BE2C (cell line): ENCODE measurements at regions not wholly inside any gene's neighbourhood (a gene's known extent, or its start where the extent isn't known, plus 50 kb on each side); places are given as distances from the start of the nearest gene placed in this dataset.

ENCODE experiments used
- DNase-seq: peaks from one replicate; pipeline ENCODE4 v3.0.0-alpha.2; 2020
- H3K27me3 ChIP-seq: fragments of 250-450 bp; sonication (Bioruptor Pico); 2 replicates; pipeline ENCODE4 v1.5.1; 2020; ENCODE audit warnings: mild to moderate bottlenecking
- H3K36me3 ChIP-seq: fragments of 250-450 bp; sonication (Bioruptor Pico); 2 replicates; pipeline ENCODE4 v1.5.1; 2020; ENCODE audit warnings: mild to moderate bottlenecking
- H3K4me1 ChIP-seq: fragments of 250-450 bp; sonication (Bioruptor Pico); 2 replicates; pipeline ENCODE4 v1.5.1; 2020
- H3K4me3 ChIP-seq: 2 replicates; pipeline ENCODE4 v1.5.1; 2011; ENCODE audit warnings: low read depth, low read length
- H3K9me3 ChIP-seq: fragments of 250-450 bp; sonication (Bioruptor Pico); 2 replicates; pipeline ENCODE4 v1.5.1; 2020
- CTCF ChIP-seq: IDR thresholded peaks from 2 replicates; pipeline ENCODE4 v1.5.1; 2012; ENCODE audit warnings: mild to moderate bottlenecking, low read depth, low read length

- Histone ChIP-seq H3K36me3 (no peaks in the 10 kb centered on the region), H3K9me3 (no peaks in the 10 kb centered on the region; the same call in 1 of the 2 replicates), H3K4me3 (no peak overlapping the region), H3K27me3 (peaks cover 9% of the 10 kb centered on the region; the same call in 1 of the 2 replicates), H3K4me1 (no peaks in the 10 kb centered on the region)
- DNase-seq = no peak
- no peak for TF ChIP-seq CTCF
Measured at GRCh38 chr16:86211265-86211664, 299.1 kb upstream of the FOXF1 start.

GRCh38 chr16:86211800-86212199, 298.5 kb upstream of the FOXF1 start:
- no peaks in the 10 kb centered on the region for H3K4me1 ChIP-seq
- H3K9me3 ChIP-seq = no peaks in the 10 kb centered on the region; the same call in 1 of the 2 replicates
- DNase-seq = peak; percentile 37
- H3K27me3 ChIP-seq = peaks cover 9% of the 10 kb centered on the region; the same call in 1 of the 2 replicates
- no peaks in the 10 kb centered on the region for H3K36me3 ChIP-seq
- no peak for TF ChIP-seq CTCF
- no peak overlapping the region for H3K4me3 ChIP-seq

- DNase-seq = no peak
- Histone ChIP-seq H3K36me3 (no peaks in the 10 kb centered on the region), H3K4me1 (no peaks in the 10 kb centered on the region), H3K9me3 (no peaks in the 10 kb centered on the region; the same call in 1 of the 2 replicates), H3K27me3 (peaks cover 9% of the 10 kb centered on the region; the same call in 1 of the 2 replicates), H3K4me3 (no peak overlapping the region)
- TF ChIP-seq CTCF = no peak
Measured at GRCh38 chr16:86212706-86213436, 297.5 kb upstream of the FOXF1 start.

- TF ChIP-seq CTCF = no peak
- Histone ChIP-seq H3K36me3 (no peaks in the 10 kb centered on the region), H3K4me1 (no peaks in the 10 kb centered on the region), H3K9me3 (no peaks in the 10 kb centered on the region; the same call in 1 of the 2 replicates), H3K4me3 (no peak overlapping the region), H3K27me3 (peaks cover 9% of the 10 kb centered on the region; the same call in 1 of the 2 replicates)
- no peak for DNase-seq
Measured at GRCh38 chr16:86213437-86214205, 296.7 kb upstream of the FOXF1 start.

DNA sequence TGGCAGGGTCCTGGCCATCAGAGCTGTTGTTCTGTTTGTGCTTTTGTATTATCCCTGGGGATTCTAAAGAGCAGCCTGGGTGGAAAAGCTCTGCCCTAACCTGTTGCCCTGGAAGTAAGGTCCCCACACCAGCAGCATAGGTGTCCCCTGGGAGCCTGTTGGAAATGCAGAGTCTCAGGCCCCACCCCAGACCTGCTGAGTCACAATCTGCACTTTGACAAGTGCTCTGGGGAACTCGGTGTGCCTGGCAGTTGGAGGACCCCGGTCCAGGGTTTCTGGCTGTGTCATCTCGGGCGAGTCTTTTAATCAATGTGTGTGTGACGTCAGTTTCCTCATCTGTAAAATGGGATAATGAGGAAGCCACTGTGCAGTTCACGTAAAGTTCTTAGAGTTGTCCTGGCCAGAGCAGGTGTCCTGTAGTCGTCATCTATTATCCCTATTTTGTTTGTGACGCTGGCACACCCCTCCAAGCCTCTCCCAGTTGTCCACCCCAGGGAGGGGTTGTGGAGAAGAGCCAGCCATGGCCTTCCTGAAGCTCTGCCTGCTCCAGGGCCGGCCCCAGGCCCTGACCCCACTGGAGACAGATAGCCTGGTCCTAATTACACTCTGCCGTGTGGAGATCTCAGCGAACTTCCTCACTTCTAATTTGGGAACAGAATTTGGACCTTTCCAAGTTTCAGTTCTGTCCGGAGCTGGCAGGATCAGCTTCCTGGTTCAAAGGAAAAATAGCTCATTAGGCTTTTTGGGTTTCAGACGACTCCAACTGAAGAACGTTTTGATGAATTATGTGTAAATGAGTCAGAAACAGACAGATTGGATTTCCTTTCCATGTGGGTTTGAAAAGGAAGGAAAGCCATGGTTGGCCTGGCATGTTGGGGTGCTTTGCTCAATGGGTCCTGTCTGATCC, 295.7 kb upstream of the FOXF1 start:
- Histone ChIP-seq H3K27me3 (peaks cover 9% of the 10 kb centered on the region), H3K36me3 (no peaks in the 10 kb centered on the region), H3K9me3 (no peaks in the 10 kb centered on the region; the same call in 1 of the 2 replicates), H3K4me3 (no peak overlapping the region), H3K4me1 (no peaks in the 10 kb centered on the region)
- TF ChIP-seq CTCF = no peak
- no peak for DNase-seq
